Mesendoderm (in vitro differentiated cells): ENCODE measurements at regions not wholly inside any gene's neighbourhood (a gene's known extent, or its start where the extent isn't known, plus 50 kb on each side); places are given as distances from the start of the nearest gene placed in this dataset.

Source experiments
- DNase-seq: peaks from one replicate; pipeline ENCODE4 v3.0.0; 2013
- H2AK5ac ChIP-seq: 2 replicates; pipeline ENCODE4 v1.6.1; 2013; ENCODE audit warnings: low read length, inconsistent platforms
- H2BK120ac ChIP-seq: 2 replicates; pipeline ENCODE4 v1.6.1; 2013; ENCODE audit warnings: low read depth, mild to moderate bottlenecking, low read length, moderate library complexity, mixed read lengths
- H2BK15ac ChIP-seq: replicated peaks from 2 replicates; pipeline ENCODE4 v1.6.1; 2013; ENCODE audit warnings: low read depth, mild to moderate bottlenecking, moderate library complexity
- H2BK5ac ChIP-seq: 2 replicates; pipeline ENCODE4 v1.6.1; 2013; ENCODE audit warnings: low read length, inconsistent platforms
- H3K18ac ChIP-seq: 2 replicates; pipeline ENCODE4 v1.6.1; 2013; ENCODE audit warnings: mild to moderate bottlenecking, low read length, mixed read lengths
- H3K23ac ChIP-seq: one replicate; pipeline ENCODE4 v1.6.1; 2013; ENCODE audit warnings: low read length
- H3K27ac ChIP-seq: 2 replicates; pipeline ENCODE4 v1.5.1; 2013; ENCODE audit warnings: low read depth, mild to moderate bottlenecking, inconsistent platforms, low read length, moderate library complexity
- H3K27me3 ChIP-seq: 2 replicates; pipeline ENCODE4 v1.6.1; 2013; ENCODE audit warnings: low read length, control low read depth, mild to moderate bottlenecking, inconsistent platforms; ENCODE audit not compliant: insufficient read depth, poor library complexity
- H3K36me3 ChIP-seq: 2 replicates; pipeline ENCODE4 v1.6.1; 2013; ENCODE audit warnings: low read length, inconsistent platforms; ENCODE audit not compliant: control insufficient read depth, insufficient read depth
- H3K4ac ChIP-seq: one replicate; pipeline ENCODE4 v1.6.1; 2013; ENCODE audit warnings: low read depth, mild to moderate bottlenecking, low read length, moderate library complexity
- H3K4me1 ChIP-seq: 2 replicates; pipeline ENCODE4 v1.6.1; 2013; ENCODE audit warnings: low read depth, low read length, inconsistent platforms; ENCODE audit not compliant: control insufficient read depth
- H3K4me2 ChIP-seq: 2 replicates; pipeline ENCODE4 v1.6.1; 2013; ENCODE audit warnings: low read length
- H3K4me3 ChIP-seq: 2 replicates; pipeline ENCODE4 v1.5.1; 2013; ENCODE audit warnings: mild to moderate bottlenecking, low read length
- H3K56ac ChIP-seq: one replicate; pipeline ENCODE4 v1.6.1; 2013; ENCODE audit warnings: low read length
- H3K79me1 ChIP-seq: 2 replicates; pipeline ENCODE4 v1.6.1; 2013; ENCODE audit warnings: low read length, inconsistent platforms
- H3K79me2 ChIP-seq: 2 replicates; pipeline ENCODE4 v1.6.1; 2013; ENCODE audit warnings: mild to moderate bottlenecking, low read length; ENCODE audit not compliant: control insufficient read depth, insufficient read depth
- H3K9ac ChIP-seq: 2 replicates; pipeline ENCODE4 v1.6.1; 2013; ENCODE audit warnings: low read length, inconsistent platforms
- H4K5ac ChIP-seq: one replicate; pipeline ENCODE4 v1.6.1; 2013; ENCODE audit warnings: low read length
- H4K8ac ChIP-seq: one replicate; pipeline ENCODE4 v1.6.1; 2013; ENCODE audit warnings: low read depth, mild to moderate bottlenecking, control low read depth, low read length, moderate library complexity
- WGBS: extraction: QIAGEN DNeasy Blood & Tissue Kit; methylation state at CpG from one replicate; pipeline ENCODE4 v1.1.7; 2013; ENCODE audit warnings: low lambda C conversion rate, missing lambda C conversion rate; ENCODE audit not compliant: insufficient coverage; ENCODE audit errors: extremely low coverage; 5-methylcytosine and 5-hydroxymethylcytosine counted together

DNA sequence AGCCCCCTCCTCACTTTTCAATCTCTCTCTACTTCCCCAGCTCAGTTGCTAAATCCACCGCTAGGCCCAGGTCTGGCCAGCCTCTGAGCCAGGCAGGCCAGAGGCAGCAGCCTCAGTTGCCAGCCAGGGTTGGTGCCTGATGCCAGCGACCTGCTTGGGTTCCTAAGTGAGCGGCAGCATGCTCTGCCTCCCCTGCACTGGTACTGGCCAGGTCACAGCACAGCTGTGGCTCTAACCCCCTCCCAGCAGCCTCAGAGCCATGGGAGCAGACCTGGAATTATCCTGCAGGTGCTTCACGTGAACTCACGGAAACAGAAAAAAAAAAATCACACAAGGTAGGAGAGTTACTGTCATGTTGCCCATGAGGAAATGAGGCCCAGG lies 82.5 kb upstream of the ATF3 start:
- Histone ChIP-seq H3K4me2 (no peak overlapping the region), H3K56ac (no peak overlapping the region), H2AK5ac (no peak overlapping the region), H3K27me3 (no peaks in the 10 kb centered on the region), H3K27ac (no peak overlapping the region), H3K18ac (no peak overlapping the region), H3K4me1 (no peaks in the 10 kb centered on the region), H3K23ac (no peak overlapping the region), H4K5ac (no peak overlapping the region), H3K4ac (no peak overlapping the region), H2BK5ac (no peak overlapping the region), H2BK15ac (no peak overlapping the region), H3K79me1 (no peaks in the 10 kb centered on the region), H2BK120ac (no peak overlapping the region), H3K36me3 (no peaks in the 10 kb centered on the region), H3K4me3 (no peak overlapping the region), H3K9ac (no peak overlapping the region), H4K8ac (no peak overlapping the region), H3K79me2 (no peaks in the 10 kb centered on the region)
- no peak for DNase-seq
- no CpG with 5 or more reads among the region's 5 CpGs for WGBS

DNA sequence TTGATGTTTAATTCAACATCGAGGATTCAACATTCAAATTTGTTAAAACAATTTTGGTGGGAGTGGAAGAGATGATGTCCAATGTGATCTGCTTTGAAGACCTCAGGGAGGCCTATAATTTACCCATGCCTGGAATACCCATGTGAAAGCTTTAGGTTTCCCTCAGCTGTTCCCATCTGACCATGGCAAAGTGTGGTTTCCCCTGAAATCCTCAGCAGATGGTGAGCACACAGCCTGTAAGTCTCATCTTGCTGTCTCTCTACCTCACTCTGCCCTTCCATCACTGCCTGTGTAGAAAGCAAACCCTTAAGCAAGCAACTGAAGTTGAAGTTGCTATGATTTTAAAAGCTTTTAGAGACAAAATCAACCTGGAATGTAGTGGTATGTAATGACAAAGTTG lies 80.1 kb upstream of the ATF3 start:
- Histone ChIP-seq H3K27ac (no peak overlapping the region), H3K4me2 (no peak overlapping the region), H3K27me3 (no peaks in the 10 kb centered on the region), H3K79me1 (no peaks in the 10 kb centered on the region), H2BK15ac (no peak overlapping the region), H3K4ac (no peak overlapping the region), H2AK5ac (no peak overlapping the region), H3K79me2 (no peaks in the 10 kb centered on the region), H3K23ac (no peak overlapping the region), H3K4me3 (no peak overlapping the region), H2BK5ac (no peak overlapping the region), H3K9ac (no peak overlapping the region), H3K56ac (no peak overlapping the region), H4K5ac (no peak overlapping the region), H3K4me1 (no peaks in the 10 kb centered on the region), H4K8ac (no peak overlapping the region), H2BK120ac (no peak overlapping the region), H3K36me3 (no peaks in the 10 kb centered on the region), H3K18ac (no peak overlapping the region)
- DNase-seq, result no peak
- WGBS, result no CpG with 5 or more reads among the region's 1 CpG

GRCh38 chr1:212529211-212529741 lies 79.3 kb upstream of the ATF3 start:
- H2AK5ac ChIP-seq, result no peak overlapping the region
- no peak for DNase-seq
- no peak overlapping the region for H3K18ac ChIP-seq
- no peak overlapping the region for H3K9ac ChIP-seq
- H3K4me2 ChIP-seq, result no peak overlapping the region
- no peaks in the 10 kb centered on the region for H3K79me1 ChIP-seq
- no peaks in the 10 kb centered on the region for H3K4me1 ChIP-seq
- H3K27me3 ChIP-seq, result no peaks in the 10 kb centered on the region
- no peak overlapping the region for H2BK5ac ChIP-seq
- no peak overlapping the region for H4K5ac ChIP-seq
- no peaks in the 10 kb centered on the region for H3K36me3 ChIP-seq
- no peaks in the 10 kb centered on the region for H3K79me2 ChIP-seq
- H3K4ac ChIP-seq, result no peak overlapping the region
- H3K23ac ChIP-seq, result no peak overlapping the region
- H4K8ac ChIP-seq, result no peak overlapping the region
- no peak overlapping the region for H2BK15ac ChIP-seq
- H3K56ac ChIP-seq, result no peak overlapping the region
- H3K27ac ChIP-seq, result no peak overlapping the region
- H3K4me3 ChIP-seq, result no peak overlapping the region
- no peak overlapping the region for H2BK120ac ChIP-seq
- WGBS, result no CpG with 5 or more reads among the region's 6 CpGs

DNA sequence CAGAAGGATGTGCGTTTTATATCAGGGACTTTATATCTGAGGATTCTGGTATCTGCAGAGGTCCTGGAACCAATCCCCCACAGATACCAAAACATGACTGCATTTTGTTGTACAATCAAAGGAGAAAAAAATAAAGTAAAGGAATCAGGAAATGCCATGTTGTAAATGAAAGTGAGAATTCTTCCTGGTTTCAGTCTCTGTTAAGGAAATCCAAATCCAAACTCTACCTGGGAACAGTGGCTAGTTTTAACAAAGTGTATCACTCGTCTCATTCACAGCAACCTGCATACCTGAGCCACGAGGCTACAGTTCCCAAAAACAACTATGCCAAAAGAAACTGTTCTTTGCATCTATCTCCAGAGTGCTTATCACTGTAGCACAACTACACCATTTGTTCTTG lies 77.3 kb upstream of the ATF3 start:
- no peak overlapping the region for H2BK5ac ChIP-seq
- H3K9ac ChIP-seq, result no peak overlapping the region
- no peak overlapping the region for H3K23ac ChIP-seq
- no peaks in the 10 kb centered on the region for H3K36me3 ChIP-seq
- no peak overlapping the region for H4K8ac ChIP-seq
- no peak overlapping the region for H3K27ac ChIP-seq
- H3K79me2 ChIP-seq, result no peaks in the 10 kb centered on the region
- DNase-seq, result no peak
- WGBS, result no CpG with 5 or more reads among the region's 3 CpGs
- H2AK5ac ChIP-seq, result no peak overlapping the region
- no peak overlapping the region for H3K4ac ChIP-seq
- no peak overlapping the region for H2BK15ac ChIP-seq
- H4K5ac ChIP-seq, result no peak overlapping the region
- no peaks in the 10 kb centered on the region for H3K4me1 ChIP-seq
- no peak overlapping the region for H3K4me2 ChIP-seq
- H3K4me3 ChIP-seq, result no peak overlapping the region
- H2BK120ac ChIP-seq, result no peak overlapping the region
- no peak overlapping the region for H3K18ac ChIP-seq
- no peak overlapping the region for H3K56ac ChIP-seq
- no peaks in the 10 kb centered on the region for H3K79me1 ChIP-seq
- H3K27me3 ChIP-seq, result no peaks in the 10 kb centered on the region

DNA sequence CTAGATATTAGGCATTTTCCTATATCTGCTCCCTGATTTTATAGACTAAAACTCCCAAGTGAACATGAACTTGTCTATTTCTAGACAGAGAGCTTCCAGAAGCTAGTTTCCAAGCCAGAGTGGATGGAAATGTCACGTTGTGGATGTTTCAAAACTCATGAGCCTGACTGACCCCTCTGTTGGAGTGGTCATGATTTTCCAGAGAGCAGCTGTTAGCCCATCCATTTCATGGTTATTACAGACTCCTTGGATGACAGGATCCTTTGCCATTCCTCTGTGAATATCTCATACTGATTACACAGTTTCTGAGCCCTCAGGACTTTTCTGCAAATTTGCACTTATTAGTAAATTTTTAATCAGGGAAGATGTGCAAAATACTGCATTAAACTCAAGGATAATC lies 76.8 kb upstream of the ATF3 start:
- no CpG with 5 or more reads among the region's 1 CpG for WGBS
- Histone ChIP-seq H3K4me1 (no peaks in the 10 kb centered on the region), H3K56ac (no peak overlapping the region), H3K27me3 (no peaks in the 10 kb centered on the region), H2BK5ac (no peak overlapping the region), H3K23ac (no peak overlapping the region), H3K9ac (no peak overlapping the region), H2BK120ac (no peak overlapping the region), H3K79me2 (no peaks in the 10 kb centered on the region), H3K4me3 (no peak overlapping the region), H3K18ac (no peak overlapping the region), H3K79me1 (no peaks in the 10 kb centered on the region), H3K4me2 (no peak overlapping the region), H2AK5ac (no peak overlapping the region), H4K5ac (no peak overlapping the region), H3K4ac (no peak overlapping the region), H3K27ac (no peak overlapping the region), H3K36me3 (no peaks in the 10 kb centered on the region), H2BK15ac (no peak overlapping the region), H4K8ac (no peak overlapping the region)
- DNase-seq, result no peak

- H3K79me2 ChIP-seq, result no peaks in the 10 kb centered on the region
- H3K36me3 ChIP-seq, result no peaks in the 10 kb centered on the region
- no peak overlapping the region for H3K4me3 ChIP-seq
- no peak overlapping the region for H3K56ac ChIP-seq
- WGBS, result no CpG with 5 or more reads among the region's 6 CpGs
- H4K5ac ChIP-seq, result no peak overlapping the region
- H4K8ac ChIP-seq, result no peak overlapping the region
- H3K9ac ChIP-seq, result no peak overlapping the region
- H3K23ac ChIP-seq, result no peak overlapping the region
- peak; percentile 33 for DNase-seq
- no peak overlapping the region for H3K18ac ChIP-seq
- no peak overlapping the region for H3K4ac ChIP-seq
- H2AK5ac ChIP-seq, result no peak overlapping the region
- no peak overlapping the region for H2BK120ac ChIP-seq
- no peaks in the 10 kb centered on the region for H3K79me1 ChIP-seq
- H3K27me3 ChIP-seq, result no peaks in the 10 kb centered on the region
- no peak overlapping the region for H3K4me2 ChIP-seq
- no peak overlapping the region for H3K27ac ChIP-seq
- no peak overlapping the region for H2BK15ac ChIP-seq
- H3K4me1 ChIP-seq, result no peaks in the 10 kb centered on the region
- no peak overlapping the region for H2BK5ac ChIP-seq
These were observed 76.0 kb upstream of the ATF3 start for GRCh38 chr1:212532469-212533147.
